Small intestine (tissue), 7 donors: ENCODE measurements at regions not wholly inside any gene's neighbourhood (a gene's known extent, or its start where the extent isn't known, plus 50 kb on each side); places are given as distances from the start of the nearest gene placed in this dataset.

ENCODE experiments used
- DNase-seq, 2 donors: peaks; one replicate each; pipeline versions ENCODE4 v3.0.0 to v3.0.0-alpha.2; 2013
- FAIRE-seq: peaks from 2 replicates; lab custom pipeline; 2012; peaks lifted over from hg19 to GRCh38; lab: Jason Lieb, UNC
- H3K27ac ChIP-seq, 3 donors: one replicate each; pipeline ENCODE4 v1.5.1; 2013; ENCODE audit warnings: low read length in 2 of 3, mild to moderate bottlenecking in 2 of 3, control low read depth in 1 of 3, inconsistent platforms in 1 of 3, low read depth in 1 of 3, moderate library complexity in 1 of 3
- H3K27me3 ChIP-seq, 3 donors: one replicate each; pipeline ENCODE4 v1.6.1; 2013; ENCODE audit warnings: low read length in 3 of 3, inconsistent platforms in 1 of 3; ENCODE audit not compliant: control insufficient read depth in 3 of 3, insufficient read depth in 3 of 3
- H3K36me3 ChIP-seq, 3 donors: one replicate each; pipeline ENCODE4 v1.6.1; 2013; ENCODE audit warnings: low read length in 3 of 3, inconsistent platforms in 1 of 3, low read depth in 1 of 3, mild to moderate bottlenecking in 1 of 3, moderate library complexity in 1 of 3; ENCODE audit not compliant: control insufficient read depth in 3 of 3, insufficient read depth in 2 of 3
- H3K4me1 ChIP-seq, 3 donors: one replicate each; pipeline ENCODE4 v1.6.1; 2013; ENCODE audit warnings: low read length in 2 of 3, inconsistent platforms in 1 of 3, low read depth in 1 of 3, mild to moderate bottlenecking in 1 of 3, moderate library complexity in 1 of 3; ENCODE audit not compliant: control insufficient read depth in 3 of 3, insufficient read depth in 2 of 3
- H3K4me3 ChIP-seq, 3 donors: one replicate each; pipeline ENCODE4 v1.5.1; 2013; ENCODE audit warnings: low read length in 3 of 3, control low read depth in 1 of 3, inconsistent platforms in 1 of 3, low read depth in 1 of 3, mild to moderate bottlenecking in 1 of 3, moderate library complexity in 1 of 3
- H3K9me3 ChIP-seq, 2 donors: one replicate each; pipeline ENCODE4 v1.6.1; 2013; ENCODE audit warnings: low read depth in 1 of 2, low read length in 1 of 2; ENCODE audit not compliant: control insufficient read depth in 2 of 2, insufficient read depth in 1 of 2
- WGBS, 3 donors: extraction: QIAGEN DNeasy Blood & Tissue Kit; methylation state at CpG; one replicate each; pipeline ENCODE4 v1.1.7; 2013; 5-methylcytosine and 5-hydroxymethylcytosine counted together
- donor health status: healthy with polysubstance abuse.
- donor health status: control.
- donor health status: control.
- donor health status: Bipolar disorder and iron deficiency.
- donor health status: healthy.

- 79 to 85% (median 80%) methylated on average over 4 of the region's 4 CpGs for WGBS, 3 donors
- Histone ChIP-seq H3K36me3 (no peaks in the 10 kb centered on the region), H3K27ac (no peak overlapping the region), H3K4me3 (no peak overlapping the region), H3K9me3 (no peaks in the 10 kb centered on the region), H3K4me1 (no peaks in the 10 kb centered on the region), H3K27me3 (no peaks in the 10 kb centered on the region)
- no peak for FAIRE-seq
- DNase-seq, result no peak
Observed at GRCh38 chr4:166239354-166239753, 366.3 kb downstream of the TLL1 start.

- Histone ChIP-seq H3K27ac (no peak overlapping the region), H3K27me3 (no peaks in the 10 kb centered on the region), H3K4me1 (no peaks in the 10 kb centered on the region), H3K9me3 (no peaks in the 10 kb centered on the region), H3K36me3 (no peaks in the 10 kb centered on the region), H3K4me3 (no peak overlapping the region)
- FAIRE-seq (no peak), DNase-seq (peak; percentile 13 to 28)
- 54 to 68% (median 57%) methylated on average over 4 of the region's 4 CpGs for whole genome bisulfite sequencing, 3 donors
Observed at GRCh38 chr4:166252487-166253402, 379.7 kb downstream of the TLL1 start.

- Histone ChIP-seq H3K9me3 (no peaks in the 10 kb centered on the region), H3K36me3 (no peaks in the 10 kb centered on the region), H3K4me3 (no peak overlapping the region), H3K27ac (no peak overlapping the region), H3K4me1 (no peaks in the 10 kb centered on the region), H3K27me3 (no peaks in the 10 kb centered on the region)
- DNase-seq (no peak), FAIRE-seq (no peak)
- 83 to 88% (median 87%) methylated on average over 2 of the region's 2 CpGs for whole genome bisulfite sequencing, 3 donors
Observed at GRCh38 chr4:166257276-166257675, 384.2 kb downstream of the TLL1 start.

GRCh38 chr4:166257891-166258290 lies 384.9 kb downstream of the TLL1 start:
- no peak overlapping the region for H3K4me3 ChIP-seq
- no peaks in the 10 kb centered on the region for H3K27me3 ChIP-seq
- H3K27ac ChIP-seq, result no peak overlapping the region
- no peaks in the 10 kb centered on the region for H3K4me1 ChIP-seq
- H3K9me3 ChIP-seq, result no peaks in the 10 kb centered on the region
- FAIRE-seq, result no peak
- H3K36me3 ChIP-seq, result no peaks in the 10 kb centered on the region
- no peak for DNase-seq
- 50 to 68% (median 58%) methylated on average over 4 of the region's 4 CpGs for WGBS, 3 donors

GRCh38 chr4:166259081-166259480 lies 386.0 kb downstream of the TLL1 start:
- 61 to 79% (median 77%) methylated on average over 4 of the region's 4 CpGs for WGBS, 3 donors
- no peaks in the 10 kb centered on the region for H3K27me3 ChIP-seq

GRCh38 chr4:166274136-166274761 lies 401.2 kb downstream of the TLL1 start:
- no peak overlapping the region for H3K4me3 ChIP-seq
- DNase-seq (no peak), FAIRE-seq (no peak)
- 73 to 82% (median 75%) methylated on average over 21 of the region's 21 CpGs for WGBS, 3 donors
- no peaks in the 10 kb centered on the region for H3K36me3 ChIP-seq
- H3K27me3 ChIP-seq, result no peaks in the 10 kb centered on the region
- H3K9me3 ChIP-seq, result no peaks in the 10 kb centered on the region
- H3K4me1 ChIP-seq, result no peaks in the 10 kb centered on the region
- no peak overlapping the region for H3K27ac ChIP-seq

More at GRCh38 chr4:166259081-166259480, 386.0 kb downstream of the TLL1 start:
- no peaks in the 10 kb centered on the region for H3K36me3 ChIP-seq
- no peak overlapping the region for H3K27ac ChIP-seq
- no peaks in the 10 kb centered on the region for H3K4me1 ChIP-seq
- no peak overlapping the region for H3K4me3 ChIP-seq
- no peak for FAIRE-seq
- H3K9me3 ChIP-seq, result no peaks in the 10 kb centered on the region
- no peak for DNase-seq

GRCh38 chr4:166274775-166275174 lies 401.7 kb downstream of the TLL1 start:
- DNase-seq, result no peak
- Histone ChIP-seq H3K27ac (no peak overlapping the region), H3K4me1 (no peaks in the 10 kb centered on the region), H3K4me3 (no peak overlapping the region), H3K27me3 (no peaks in the 10 kb centered on the region), H3K36me3 (no peaks in the 10 kb centered on the region), H3K9me3 (no peaks in the 10 kb centered on the region)
- no peak for FAIRE-seq
- WGBS, 3 donors, result 62 to 78% (median 78%) methylated on average over 1 of the region's 1 CpG

- WGBS, 3 donors, result 21 to 58% (median 23%) methylated on average over 1 of the region's 1 CpG
- H3K27me3 ChIP-seq, result no peaks in the 10 kb centered on the region
- H3K9me3 ChIP-seq, result no peaks in the 10 kb centered on the region
- H3K4me3 ChIP-seq, result no peak overlapping the region
- H3K36me3 ChIP-seq, result no peaks in the 10 kb centered on the region
- no peaks in the 10 kb centered on the region for H3K4me1 ChIP-seq
- no peak for FAIRE-seq
- DNase-seq, result no peak
- H3K27ac ChIP-seq, result no peak overlapping the region
Observed at GRCh38 chr4:166277401-166277800, 404.4 kb downstream of the TLL1 start.
